ENCODE measurements at regions not wholly inside any gene's neighbourhood (a gene's known extent, or its start where the extent isn't known, plus 50 kb on each side); places are given as distances from the start of the nearest gene placed in this dataset.

- TF ChIP-seq NFIC (IDR thresholded peaks at IDR 0.05) (no peak), RAD21 (IDR thresholded peaks at IDR 0.05; ENCODE audit: low read depth) (no peak), EGR1 (IDR thresholded peaks at IDR 0.05) (no peak), TCF12 (IDR thresholded peaks at IDR 0.05; ENCODE audit: low read depth) (no peak), CREB1 (IDR thresholded peaks at IDR 0.05; ENCODE audit: low read depth) (no peak), TAF1 (IDR thresholded peaks at IDR 0.05; ENCODE audit: low read depth) (no peak), ZBTB7A (IDR thresholded peaks at IDR 0.05; ENCODE audit: low read depth) (no peak), MAX (IDR thresholded peaks at IDR 0.05) (no peak), TEAD4 (IDR thresholded peaks at IDR 0.05) (no peak), YY1 (IDR thresholded peaks at IDR 0.05; ENCODE audit: low read depth) (no peak), CEBPB (IDR thresholded peaks at IDR 0.05) (no peak)
- TF ChIP-seq, protein P1, sequence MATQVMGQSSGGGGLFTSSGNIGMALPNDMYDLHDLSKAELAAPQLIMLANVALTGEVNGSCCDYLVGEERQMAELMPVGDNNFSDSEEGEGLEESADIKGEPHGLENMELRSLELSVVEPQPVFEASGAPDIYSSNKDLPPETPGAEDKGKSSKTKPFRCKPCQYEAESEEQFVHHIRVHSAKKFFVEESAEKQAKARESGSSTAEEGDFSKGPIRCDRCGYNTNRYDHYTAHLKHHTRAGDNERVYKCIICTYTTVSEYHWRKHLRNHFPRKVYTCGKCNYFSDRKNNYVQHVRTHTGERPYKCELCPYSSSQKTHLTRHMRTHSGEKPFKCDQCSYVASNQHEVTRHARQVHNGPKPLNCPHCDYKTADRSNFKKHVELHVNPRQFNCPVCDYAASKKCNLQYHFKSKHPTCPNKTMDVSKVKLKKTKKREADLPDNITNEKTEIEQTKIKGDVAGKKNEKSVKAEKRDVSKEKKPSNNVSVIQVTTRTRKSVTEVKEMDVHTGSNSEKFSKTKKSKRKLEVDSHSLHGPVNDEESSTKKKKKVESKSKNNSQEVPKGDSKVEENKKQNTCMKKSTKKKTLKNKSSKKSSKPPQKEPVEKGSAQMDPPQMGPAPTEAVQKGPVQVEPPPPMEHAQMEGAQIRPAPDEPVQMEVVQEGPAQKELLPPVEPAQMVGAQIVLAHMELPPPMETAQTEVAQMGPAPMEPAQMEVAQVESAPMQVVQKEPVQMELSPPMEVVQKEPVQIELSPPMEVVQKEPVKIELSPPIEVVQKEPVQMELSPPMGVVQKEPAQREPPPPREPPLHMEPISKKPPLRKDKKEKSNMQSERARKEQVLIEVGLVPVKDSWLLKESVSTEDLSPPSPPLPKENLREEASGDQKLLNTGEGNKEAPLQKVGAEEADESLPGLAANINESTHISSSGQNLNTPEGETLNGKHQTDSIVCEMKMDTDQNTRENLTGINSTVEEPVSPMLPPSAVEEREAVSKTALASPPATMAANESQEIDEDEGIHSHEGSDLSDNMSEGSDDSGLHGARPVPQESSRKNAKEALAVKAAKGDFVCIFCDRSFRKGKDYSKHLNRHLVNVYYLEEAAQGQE (IDR thresholded peaks at IDR 0.05; ENCODE audit: low read depth): no peak
These were observed 90.2 kb upstream of the ARHGAP28 start for GRCh38 chr18:6639305-6639704.

- TF ChIP-seq CEBPB (IDR thresholded peaks at IDR 0.05) (no peak), EP300 (IDR thresholded peaks at IDR 0.05; ENCODE audit: borderline replicate concordance) (no peak), NFIC (IDR thresholded peaks at IDR 0.05) (no peak), USF1 (IDR thresholded peaks at IDR 0.05) (no peak), CREB1 (IDR thresholded peaks at IDR 0.05; ENCODE audit: low read depth) (no peak), RAD21 (IDR thresholded peaks at IDR 0.05; ENCODE audit: low read depth) (no peak), TEAD4 (IDR thresholded peaks at IDR 0.05) (no peak), MAX (IDR thresholded peaks at IDR 0.05) (no peak), EGR1 (IDR thresholded peaks at IDR 0.05) (no peak)
- TF ChIP-seq, protein P1 (IDR thresholded peaks at IDR 0.05; ENCODE audit: low read depth): no peak
These were observed 84.5 kb upstream of the ARHGAP28 start for GRCh38 chr18:6644836-6645627.

DNA sequence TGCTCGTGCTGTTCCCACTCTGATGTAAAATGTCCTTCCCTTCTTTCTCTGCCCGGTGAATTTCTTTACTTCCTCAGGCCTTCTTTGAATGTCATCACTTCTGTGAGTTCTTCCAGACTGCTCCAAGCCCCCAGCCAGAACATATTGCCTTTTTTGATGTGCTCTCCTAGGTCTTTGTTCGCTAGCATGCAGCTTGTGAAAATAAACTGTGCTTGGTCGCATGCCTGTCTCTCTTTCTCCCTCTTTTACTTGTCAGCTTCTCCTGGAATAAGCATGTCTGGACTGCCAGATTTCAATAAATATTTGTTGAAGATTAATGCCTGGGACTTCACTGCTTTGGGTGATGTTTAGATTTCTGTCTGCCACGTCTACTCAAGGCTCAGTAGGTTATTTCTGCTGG is 82.7 kb upstream of the ARHGAP28 start:
- TF ChIP-seq, protein P1 (IDR thresholded peaks at IDR 0.05; ENCODE audit: low read depth): no peak
- TF ChIP-seq EGR1 (IDR thresholded peaks at IDR 0.05) (no peak), TEAD4 (IDR thresholded peaks at IDR 0.05) (no peak), RAD21 (IDR thresholded peaks at IDR 0.05; ENCODE audit: low read depth) (no peak), TAF1 (IDR thresholded peaks at IDR 0.05; ENCODE audit: low read depth) (no peak), FOXM1 (IDR thresholded peaks at IDR 0.05; ENCODE audit: borderline replicate concordance, low read depth) (no peak), USF1 (IDR thresholded peaks at IDR 0.05) (no peak), NFIC (IDR thresholded peaks at IDR 0.05) (no peak), CREB1 (IDR thresholded peaks at IDR 0.05; ENCODE audit: low read depth) (no peak)

- TF ChIP-seq, protein P1 (IDR thresholded peaks at IDR 0.05; ENCODE audit: low read depth): no peak
- TF ChIP-seq ZBTB7A (IDR thresholded peaks at IDR 0.05; ENCODE audit: low read depth): no peak
- no peak for TF ChIP-seq MAX (IDR thresholded peaks at IDR 0.05)
- TF ChIP-seq USF1 (IDR thresholded peaks at IDR 0.05): no peak
- no peak for TF ChIP-seq EGR1 (IDR thresholded peaks at IDR 0.05)
- no peak for TF ChIP-seq FOXM1 (IDR thresholded peaks at IDR 0.05; ENCODE audit: borderline replicate concordance, low read depth)
- TF ChIP-seq CEBPB (IDR thresholded peaks at IDR 0.05): no peak
These were observed 80.9 kb upstream of the ARHGAP28 start for GRCh38 chr18:6648581-6648980.

All from Ishikawa (cell line).